ENCODE measurements at regions not wholly inside any gene's neighbourhood (a gene's known extent, or its start where the extent isn't known, plus 50 kb on each side); places are given as distances from the start of the nearest gene placed in this dataset.

DNA sequence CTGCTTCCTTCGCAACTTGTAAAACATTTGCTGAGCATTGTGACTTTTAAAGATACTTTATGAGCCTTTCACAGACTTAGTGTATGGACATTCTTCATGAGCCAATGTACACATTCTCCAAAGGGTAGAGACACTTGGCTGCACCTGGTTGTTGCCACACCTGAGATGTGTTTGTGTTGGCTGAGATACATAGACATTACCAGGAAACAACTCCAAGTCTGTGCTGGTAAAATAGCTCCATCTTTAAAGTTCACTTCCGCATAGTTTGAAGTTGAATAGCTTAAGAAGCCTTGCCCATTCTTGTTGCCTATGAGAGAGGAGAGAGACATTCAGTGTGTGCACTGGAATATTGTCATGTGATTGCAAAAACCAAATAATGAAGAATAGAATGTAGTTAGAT, 538.3 kb upstream of the AMELY start:
- ChIA-PET CTCF (interaction anchor here (1.2 kb wide), 1 partner anchor 13 kb away, joined by 3 read pairs; no protein-coding TSS in a partner anchor), POLR2A (no interaction called here)
- TF ChIP-seq, protein P1, sequence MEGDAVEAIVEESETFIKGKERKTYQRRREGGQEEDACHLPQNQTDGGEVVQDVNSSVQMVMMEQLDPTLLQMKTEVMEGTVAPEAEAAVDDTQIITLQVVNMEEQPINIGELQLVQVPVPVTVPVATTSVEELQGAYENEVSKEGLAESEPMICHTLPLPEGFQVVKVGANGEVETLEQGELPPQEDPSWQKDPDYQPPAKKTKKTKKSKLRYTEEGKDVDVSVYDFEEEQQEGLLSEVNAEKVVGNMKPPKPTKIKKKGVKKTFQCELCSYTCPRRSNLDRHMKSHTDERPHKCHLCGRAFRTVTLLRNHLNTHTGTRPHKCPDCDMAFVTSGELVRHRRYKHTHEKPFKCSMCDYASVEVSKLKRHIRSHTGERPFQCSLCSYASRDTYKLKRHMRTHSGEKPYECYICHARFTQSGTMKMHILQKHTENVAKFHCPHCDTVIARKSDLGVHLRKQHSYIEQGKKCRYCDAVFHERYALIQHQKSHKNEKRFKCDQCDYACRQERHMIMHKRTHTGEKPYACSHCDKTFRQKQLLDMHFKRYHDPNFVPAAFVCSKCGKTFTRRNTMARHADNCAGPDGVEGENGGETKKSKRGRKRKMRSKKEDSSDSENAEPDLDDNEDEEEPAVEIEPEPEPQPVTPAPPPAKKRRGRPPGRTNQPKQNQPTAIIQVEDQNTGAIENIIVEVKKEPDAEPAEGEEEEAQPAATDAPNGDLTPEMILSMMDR (IDR thresholded peaks at IDR 0.05; ENCODE audit: insufficient read depth, low read depth, low read length): no peak
- H3K36me3 ChIP-seq (ENCODE audit: control insufficient read depth, insufficient read depth, low read length): no peaks in the 10 kb centered on the region
- DNase-seq (ENCODE audit: low read depth): no peak
- H3K4me3 ChIP-seq (ENCODE audit: low read depth, low read length): no peak overlapping the region
- H3K27me3 ChIP-seq (ENCODE audit: control insufficient read depth, insufficient read depth, low read length): no peaks in the 10 kb centered on the region

DNA sequence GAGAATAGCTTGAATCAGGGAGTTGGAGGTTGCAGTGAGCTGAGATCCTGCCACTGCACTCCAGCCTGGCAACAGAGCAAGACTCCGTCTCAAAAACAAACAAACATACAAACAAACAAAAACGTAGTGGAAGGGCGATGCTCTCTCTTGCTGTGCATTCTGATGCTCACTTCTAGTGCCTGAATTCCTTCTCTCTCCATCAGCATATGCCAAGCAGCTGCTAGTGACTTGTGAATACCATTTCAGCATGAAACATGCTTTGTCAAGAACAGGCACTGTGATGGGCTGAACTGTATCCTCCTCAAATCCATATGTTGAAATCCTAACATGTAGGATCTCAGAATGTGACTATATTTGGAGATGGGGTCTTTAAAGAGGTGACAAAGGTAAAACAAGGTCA, 537.1 kb upstream of the AMELY start:
- H3K36me3 ChIP-seq (ENCODE audit: control insufficient read depth, insufficient read depth, low read length): no peaks in the 10 kb centered on the region
- no peaks in the 10 kb centered on the region for H3K27me3 ChIP-seq (ENCODE audit: control insufficient read depth, insufficient read depth, low read length)
- TF ChIP-seq, protein P1 (IDR thresholded peaks at IDR 0.05; ENCODE audit: insufficient read depth, low read depth, low read length): no peak
- ChIA-PET CTCF (interaction anchor here (1.2 kb wide), 1 partner anchor 14 kb away, joined by 3 read pairs; no protein-coding TSS in a partner anchor), POLR2A (no interaction called here)
- no peak for DNase-seq (ENCODE audit: low read depth)
- no peak overlapping the region for H3K4me3 ChIP-seq (ENCODE audit: low read depth, low read length)

DNA sequence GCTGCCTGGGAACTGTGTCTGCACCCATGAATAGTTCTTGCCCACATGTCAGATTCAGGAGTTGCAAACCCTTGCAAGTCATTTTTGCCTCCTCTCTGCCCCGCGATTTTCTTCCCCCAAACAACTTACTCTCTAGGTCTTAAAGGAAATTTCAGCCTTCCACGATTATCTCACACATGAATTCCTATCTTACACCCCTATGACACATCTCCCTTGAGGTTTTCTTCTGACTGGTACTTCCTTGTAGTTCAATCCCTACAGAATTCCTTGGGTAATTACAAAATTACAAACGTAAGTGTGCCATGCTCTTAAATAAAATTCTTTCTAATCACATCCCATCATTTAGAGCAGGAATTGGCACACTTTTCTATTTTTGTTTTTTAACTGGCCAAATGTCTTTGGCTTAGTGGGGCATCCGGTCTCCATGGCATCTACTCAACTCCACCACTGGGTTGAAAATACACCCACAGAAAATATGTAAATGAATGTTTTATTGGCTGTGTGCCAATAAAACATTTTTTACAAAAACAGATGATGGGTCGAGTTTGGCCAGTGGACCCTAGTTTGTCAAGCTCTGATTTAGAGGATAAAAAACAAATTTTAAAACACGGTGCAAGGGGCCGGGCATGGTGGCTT, 536.4 kb upstream of the AMELY start:
- ChIA-PET POLR2A (no interaction called here), CTCF (no interaction called here)
- TF ChIP-seq, protein P1 (IDR thresholded peaks at IDR 0.05; ENCODE audit: insufficient read depth, low read depth, low read length): no peak
- DNase-seq (ENCODE audit: low read depth): no peak
- H3K36me3 ChIP-seq (ENCODE audit: control insufficient read depth, insufficient read depth, low read length): no peaks in the 10 kb centered on the region
- no peak overlapping the region for H3K4me3 ChIP-seq (ENCODE audit: low read depth, low read length)
- no peaks in the 10 kb centered on the region for H3K27me3 ChIP-seq (ENCODE audit: control insufficient read depth, insufficient read depth, low read length)

DNA sequence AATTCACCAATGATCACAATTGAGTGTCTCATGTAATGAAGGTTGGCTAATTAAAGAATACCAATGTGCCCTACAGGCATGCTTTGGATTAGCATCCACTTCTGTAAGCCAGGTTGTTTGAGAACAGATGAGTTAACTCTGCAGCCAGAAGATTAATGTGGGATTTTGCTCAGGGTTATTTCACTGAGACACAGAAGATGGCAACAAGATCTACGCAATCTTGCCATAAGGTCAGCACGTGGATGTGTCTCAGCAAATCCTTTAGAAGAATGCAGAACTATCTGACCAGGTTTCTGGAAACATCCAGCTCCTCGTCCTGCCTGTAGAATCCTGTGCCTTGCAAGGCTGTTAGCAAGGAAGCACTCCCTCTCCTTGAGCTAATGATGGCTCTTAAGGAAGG, 532.6 kb upstream of the AMELY start:
- TF ChIP-seq, protein P1 (IDR thresholded peaks at IDR 0.05; ENCODE audit: insufficient read depth, low read depth, low read length): no peak
- Histone ChIP-seq H3K4me3 (ENCODE audit: low read depth, low read length) (no peak overlapping the region), H3K27me3 (ENCODE audit: control insufficient read depth, insufficient read depth, low read length) (no peaks in the 10 kb centered on the region), H3K36me3 (ENCODE audit: control insufficient read depth, insufficient read depth, low read length) (no peaks in the 10 kb centered on the region)
- DNase-seq (ENCODE audit: low read depth): no peak
- ChIA-PET POLR2A (no interaction called here), CTCF (no interaction called here)

DNA sequence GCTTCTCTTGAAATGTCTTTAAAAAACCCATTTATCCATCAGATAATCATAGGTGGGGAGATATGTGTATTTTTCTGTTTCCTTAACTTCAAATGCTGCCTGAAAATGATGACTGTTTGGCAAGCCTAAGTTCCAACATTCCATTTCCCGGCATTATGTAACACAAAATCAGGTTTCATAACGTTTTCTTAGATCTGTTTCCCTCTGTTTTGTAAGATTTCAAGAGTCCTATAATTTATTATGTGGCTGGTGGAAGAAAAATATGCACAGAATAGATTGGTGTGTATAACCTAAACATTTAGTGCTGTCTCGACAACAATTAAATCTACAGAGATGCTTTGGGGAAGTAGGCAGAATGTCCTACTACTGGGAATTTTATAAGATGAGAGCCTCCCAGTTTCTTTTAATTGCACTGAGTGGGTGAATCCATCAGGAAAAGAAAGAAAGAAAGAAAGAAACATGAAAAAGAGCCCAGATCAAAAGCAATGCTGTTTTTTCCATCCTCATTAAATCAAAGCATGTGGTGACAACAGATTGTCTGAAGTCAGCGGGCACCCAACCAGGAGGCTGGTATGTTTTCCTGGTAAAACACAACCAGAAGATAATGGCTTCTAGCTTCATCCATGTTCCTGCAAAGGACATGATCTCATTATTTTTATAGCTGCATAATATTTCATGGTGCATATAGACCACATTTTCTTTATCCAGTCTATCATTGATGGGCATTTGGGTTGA, 529.4 kb upstream of the AMELY start:
- DNase-seq (ENCODE audit: low read depth): no peak
- no peaks in the 10 kb centered on the region for H3K36me3 ChIP-seq (ENCODE audit: control insufficient read depth, insufficient read depth, low read length)
- TF ChIP-seq, protein P1 (IDR thresholded peaks at IDR 0.05; ENCODE audit: insufficient read depth, low read depth, low read length): no peak
- no peaks in the 10 kb centered on the region for H3K27me3 ChIP-seq (ENCODE audit: control insufficient read depth, insufficient read depth, low read length)
- CTCF ChIA-PET: no interaction called here
- no peak overlapping the region for H3K4me3 ChIP-seq (ENCODE audit: low read depth, low read length)
- POLR2A ChIA-PET: no interaction called here

Measured in BJ (cell line).